HG02973 (cell line): ENCODE measurements at regions not wholly inside any gene's neighbourhood (a gene's known extent, or its start where the extent isn't known, plus 50 kb on each side); places are given as distances from the start of the nearest gene placed in this dataset.

ENCODE experiments used
- ATAC-seq: cut with Tn5 transposase; IDR thresholded peaks from one replicate; pipeline ENCODE4 v1.9.1; 2021; ENCODE audit warnings: moderate library complexity; ENCODE audit not compliant: unreplicated experiment

GRCh38 chr2:53268086-53268485 is 499.5 kb upstream of the CHAC2 start:
- ATAC-seq: no peak

GRCh38 chr2:53265544-53266299 is 501.9 kb upstream of the CHAC2 start:
- no peak for ATAC-seq

GRCh38 chr2:53260568-53260967 is 507.0 kb upstream of the CHAC2 start:
- no peak for ATAC-seq

GRCh38 chr2:53259395-53260009 is 508.1 kb upstream of the CHAC2 start:
- ATAC-seq: no peak

GRCh38 chr2:53257287-53257686 is 510.3 kb upstream of the CHAC2 start:
- ATAC-seq: no peak

- no peak for ATAC-seq
Measured at GRCh38 chr2:53253244-53253643, 514.4 kb upstream of the CHAC2 start.

- ATAC-seq: no peak
Measured at GRCh38 chr2:53252115-53252514, 515.5 kb upstream of the CHAC2 start.

- ATAC-seq: no peak
Measured at GRCh38 chr2:53247956-53248735, 519.5 kb upstream of the CHAC2 start.

GRCh38 chr2:53243430-53243829 is 524.2 kb upstream of the CHAC2 start:
- no peak for ATAC-seq

- no peak for ATAC-seq
Measured at GRCh38 chr2:53242090-53242489, 525.5 kb upstream of the CHAC2 start.

- no peak for ATAC-seq
Measured at GRCh38 chr2:53235836-53236582, 531.6 kb upstream of the CHAC2 start.

- no peak for ATAC-seq
Measured at GRCh38 chr2:53234548-53234903, 533.1 kb upstream of the CHAC2 start.

GRCh38 chr2:53233759-53234547 is 533.7 kb upstream of the CHAC2 start:
- no peak for ATAC-seq

GRCh38 chr2:53231908-53232307 is 535.7 kb upstream of the CHAC2 start:
- ATAC-seq: no peak

GRCh38 chr2:53230691-53231090 is 536.9 kb upstream of the CHAC2 start:
- no peak for ATAC-seq

- no peak for ATAC-seq
Measured at GRCh38 chr2:53227535-53227934, 540.1 kb upstream of the CHAC2 start.

GRCh38 chr2:53220969-53221368 is 546.6 kb upstream of the CHAC2 start:
- ATAC-seq: no peak

- no peak for ATAC-seq
Measured at GRCh38 chr2:53217250-53217649, 550.4 kb upstream of the CHAC2 start.

- no peak for ATAC-seq
Measured at GRCh38 chr2:53216805-53217204, 550.8 kb upstream of the CHAC2 start.

GRCh38 chr2:53212576-53212975 is 555.0 kb upstream of the CHAC2 start:
- ATAC-seq: no peak
